UCSD-AML1 (cell line): ENCODE measurements at regions not wholly inside any gene's neighbourhood (a gene's known extent, or its start where the extent isn't known, plus 50 kb on each side); places are given as distances from the start of the nearest gene placed in this dataset.

Source experiments
- DNase-seq: peaks from one replicate; lab custom pipeline; 2025; ENCODE audit not compliant: unreplicated experiment; lab: John Stamatoyannopoulos, UW

- DNase-seq, result no peak
Observed at GRCh38 chr20:41888434-41888833, 270.3 kb upstream of the CHD6 start.

- no peak for DNase-seq
Observed at GRCh38 chr20:41887500-41887899, 269.3 kb upstream of the CHD6 start.

- DNase-seq, result no peak
Observed at GRCh38 chr20:41881466-41882046, 263.4 kb upstream of the CHD6 start.

- DNase-seq, result no peak
Observed at GRCh38 chr20:41879123-41879522, 260.9 kb upstream of the CHD6 start.

GRCh38 chr20:41877911-41878310, 259.7 kb upstream of the CHD6 start:
- no peak for DNase-seq

GRCh38 chr20:41874658-41875057, 256.5 kb upstream of the CHD6 start:
- no peak for DNase-seq

- no peak for DNase-seq
Observed at GRCh38 chr20:41872930-41873329, 254.8 kb upstream of the CHD6 start.

- no peak for DNase-seq
Observed at GRCh38 chr20:41870869-41871462, 252.8 kb upstream of the CHD6 start.

GRCh38 chr20:41869261-41869660, 251.1 kb upstream of the CHD6 start:
- no peak for DNase-seq

GRCh38 chr20:41865938-41866337, 247.8 kb upstream of the CHD6 start:
- no peak for DNase-seq

GRCh38 chr20:41862476-41862875, 244.3 kb upstream of the CHD6 start:
- DNase-seq, result no peak

GRCh38 chr20:41861772-41862422, 243.7 kb upstream of the CHD6 start:
- DNase-seq, result no peak

- DNase-seq, result no peak
Observed at GRCh38 chr20:41854765-41855164, 236.6 kb upstream of the CHD6 start.

GRCh38 chr20:41853806-41854205, 235.6 kb upstream of the CHD6 start:
- DNase-seq, result no peak

GRCh38 chr20:41848180-41848579, 230.0 kb upstream of the CHD6 start:
- no peak for DNase-seq

GRCh38 chr20:41837669-41838224, 219.6 kb upstream of the CHD6 start:
- DNase-seq, result no peak

GRCh38 chr20:41833739-41834138, 215.6 kb upstream of the CHD6 start:
- no peak for DNase-seq

GRCh38 chr20:41830702-41831101, 212.5 kb upstream of the CHD6 start:
- no peak for DNase-seq

GRCh38 chr20:41819436-41819835, 201.3 kb upstream of the CHD6 start:
- no peak for DNase-seq

GRCh38 chr20:41818991-41819390, 200.8 kb upstream of the CHD6 start:
- no peak for DNase-seq

GRCh38 chr20:41818369-41818768, 200.2 kb upstream of the CHD6 start:
- no peak for DNase-seq

GRCh38 chr20:41811456-41811855, 193.3 kb upstream of the CHD6 start:
- DNase-seq, result no peak
